Stomach (tissue), 8 donors: ENCODE measurements at regions not wholly inside any gene's neighbourhood (a gene's known extent, or its start where the extent isn't known, plus 50 kb on each side); places are given as distances from the start of the nearest gene placed in this dataset.
"Not testable (repeated sequence)": the region's sequence is repeated elsewhere in the genome, so short reads cannot be mapped to it uniquely, and the experiment has no call there.

ENCODE experiments used
- DNase-seq, 2 donors: peaks; one replicate each; pipeline versions ENCODE4 v3.0.0 to v3.0.0-alpha.2; 2013 to 2019
- H3K27ac ChIP-seq, 5 donors: fragments of 200-600 bp in 4 of 5; sonication (generic) in 4 of 5; one replicate each; pipeline ENCODE4 v1.5.1; 2013 to 2019; ENCODE audit warnings: mild to moderate bottlenecking in 1 of 5, moderate library complexity in 1 of 5
- H3K27me3 ChIP-seq, 3 donors: fragments of 200-600 bp; sonication (generic); one replicate each; pipeline ENCODE4 v1.5.1; 2017 to 2019; ENCODE audit warnings: mixed run types in 1 of 3
- H3K36me3 ChIP-seq, 4 donors: fragments of 200-600 bp; sonication (generic); 1 replicate in 3 of 4; 2 replicates in 1 of 4; pipeline ENCODE4 v1.5.1; 2016 to 2019
- H3K4me1 ChIP-seq, 4 donors: fragments of 200-600 bp; sonication (generic); one replicate each; pipeline ENCODE4 v1.5.1; 2016 to 2019
- H3K4me3 ChIP-seq, 4 donors: fragments of 200-600 bp; sonication (generic) in 3 of 4; one replicate each; pipeline ENCODE4 v1.5.1; 2016 to 2019; ENCODE audit warnings: mild to moderate bottlenecking in 1 of 4
- H3K9me3 ChIP-seq, 4 donors: fragments of 200-600 bp; sonication (generic); one replicate each; pipeline ENCODE4 v1.5.1; 2016 to 2019
- CTCF ChIP-seq, 7 experiments: fragments of 450-650 bp in 4 of 7; fragments of 200-600 bp in 3 of 7; sonication (generic) in 3 of 7; IDR thresholded peaks; one replicate each; pipeline ENCODE4 v1.5.1; 2016 to 2019; ENCODE audit warnings: antibody characterized with exemption in 7 of 7, control low read depth in 2 of 7, mild to moderate bottlenecking in 1 of 7
- EP300 ChIP-seq: sonication (generic); formaldehyde crosslinking; IDR thresholded peaks from one replicate; pipeline ENCODE4 v1.6.1; 2017; ENCODE audit warnings: antibody characterized with exemption
- POLR2A ChIP-seq, 4 donors: fragments of 450-650 bp; IDR thresholded peaks; one replicate each; pipeline ENCODE4 v1.6.1; 2016; ENCODE audit warnings: antibody characterized with exemption in 4 of 4, control low read depth in 2 of 4, mild to moderate bottlenecking in 1 of 4, moderate library complexity in 1 of 4
- POLR2AphosphoS5 ChIP-seq, 3 donors: sonication (generic); formaldehyde crosslinking; IDR thresholded peaks; one replicate each; pipeline ENCODE4 v1.6.1; 2016; ENCODE audit warnings: antibody characterized with exemption in 3 of 3
- WGBS, 5 donors: extraction: QIAGEN DNeasy Blood & Tissue Kit in 3 of 5; methylation state at CpG; one replicate each; pipeline versions ENCODE4 v1.1.5 to v1.1.7; 2013 to 2018; 5-methylcytosine and 5-hydroxymethylcytosine counted together
- intact Hi-C: fragments of 100-400 bp; cut with DNase I; formaldehyde crosslinking; loops from one replicate; pipeline ENCODE4 v1.15.1; 2023; ENCODE audit warnings: low total_unique reads
- donor health status: healthy with polysubstance abuse.
- donor health status: Bipolar disorder and iron deficiency.
- donor health status: healthy.

GRCh38 chr5:17024686-17025180 is 88.6 kb upstream of the MYO10 start:
- no peak for TF ChIP-seq POLR2A (IDR thresholded peaks at IDR 0.05)
- TF ChIP-seq EP300: no peak
- no peak for TF ChIP-seq POLR2AphosphoS5 (IDR thresholded peaks at IDR 0.05)
- TF ChIP-seq CTCF (IDR thresholded peaks at IDR 0.05): no peak
- Histone ChIP-seq H3K27me3 (no peaks in the 10 kb centered on the region), H3K4me1 (peaks cover 0 to 22% (median 5%) of the 10 kb centered on the region in 4 donors), H3K9me3 (no peaks in the 10 kb centered on the region), H3K4me3 (no peak overlapping the region), H3K27ac (peak overlapping the region in 1 of 5 donors; percentile 25), H3K36me3 (no peaks in the 10 kb centered on the region)
- WGBS, 5 donors: 54 to 81% (median 75%) methylated on average over 6 of the region's 6 CpGs
- intact Hi-C loops: no loop called here
- DNase-seq: no peak

GRCh38 chr5:17031659-17032277 is 95.7 kb upstream of the MYO10 start:
- DNase-seq, H3K27ac ChIP-seq, H3K27me3 ChIP-seq, H3K36me3 ChIP-seq, H3K9me3 ChIP-seq, H3K4me1 ChIP-seq, intact Hi-C loops, H3K4me3 ChIP-seq: not testable (repeated sequence)
- WGBS, 5 donors: 96 to 97% (median 96%) methylated on average over 24 of the region's 24 CpGs

- H3K4me3 ChIP-seq, DNase-seq, intact Hi-C loops, H3K9me3 ChIP-seq, H3K27ac ChIP-seq, H3K27me3 ChIP-seq, H3K36me3 ChIP-seq, H3K4me1 ChIP-seq: not testable (repeated sequence)
- WGBS, 5 donors: 94 to 96% (median 95%) methylated on average over 21 to 43 of the region's 43 CpGs
These were observed 96.4 kb upstream of the MYO10 start for GRCh38 chr5:17032314-17032985.

- DNase-seq, H3K4me1 ChIP-seq, H3K9me3 ChIP-seq, H3K27ac ChIP-seq, H3K27me3 ChIP-seq, H3K36me3 ChIP-seq, intact Hi-C loops, H3K4me3 ChIP-seq: not testable (repeated sequence)
- WGBS, 5 donors: 91 to 100% (median 96%) methylated on average over 2 of the region's 2 CpGs
These were observed 98.9 kb upstream of the MYO10 start for GRCh38 chr5:17034992-17035391.

- WGBS, 5 donors: 61 to 82% (median 75%) methylated on average over 3 of the region's 3 CpGs
These were observed 101.7 kb upstream of the MYO10 start for GRCh38 chr5:17037751-17038150.

More at GRCh38 chr5:17037751-17038150, 101.7 kb upstream of the MYO10 start:
- DNase-seq: no peak
- Histone ChIP-seq H3K4me1 (no peaks in the 10 kb centered on the region), H3K27ac (no peak overlapping the region), H3K9me3 (no peaks in the 10 kb centered on the region), H3K27me3 (no peaks in the 10 kb centered on the region), H3K4me3 (no peak overlapping the region), H3K36me3 (no peaks in the 10 kb centered on the region)
- intact Hi-C loops: no loop called here
- TF ChIP-seq POLR2AphosphoS5 (IDR thresholded peaks at IDR 0.05): no peak
- TF ChIP-seq CTCF (IDR thresholded peaks at IDR 0.05): no peak
- no peak for TF ChIP-seq POLR2A (IDR thresholded peaks at IDR 0.05)
- TF ChIP-seq EP300: no peak
